WTC11 (cell line): ENCODE measurements at regions not wholly inside any gene's neighbourhood (a gene's known extent, or its start where the extent isn't known, plus 50 kb on each side); places are given as distances from the start of the nearest gene placed in this dataset.

ENCODE experiments used
- ATAC-seq: fragments of 200-7000 bp; cut with Tn5 transposase; 2 replicates; pipeline ENCODE4 v1.10.0; 2021; ENCODE audit warnings: mild to moderate bottlenecking, moderate library complexity
- CTCF ChIA-PET: fragments of 300-600 bp; sonication (Branson Sonifier 250); formaldehyde crosslinking; loops from one replicate; lab custom pipeline; 2021; ENCODE audit warnings: antibody characterized with exemption; lab: Charles Lee
- POLR2A ChIA-PET: fragments of 350-600 bp; sonication (Branson Sonifier 250); formaldehyde crosslinking; loops from one replicate; lab custom pipeline; 2021; ENCODE audit warnings: antibody characterized with exemption; lab: Charles Lee
- DNase-seq: peaks from one replicate; pipeline ENCODE4 v3.0.0; 2021; ENCODE audit warnings: low spot score
- H3K27ac Mint-ChIP-seq: 2 replicates; pipeline ENCODE4 v1.8.0; 2021; ENCODE audit warnings: mixed read lengths
- H3K27me3 Mint-ChIP-seq: 2 replicates; pipeline ENCODE4 v1.8.0; 2021; ENCODE audit warnings: low read depth, mild to moderate bottlenecking, moderate library complexity, mixed read lengths
- H3K36me3 Mint-ChIP-seq: 2 replicates; pipeline ENCODE4 v1.8.0; 2021; ENCODE audit warnings: mixed read lengths
- H3K4me1 Mint-ChIP-seq: 2 replicates; pipeline ENCODE4 v1.8.0; 2022; ENCODE audit warnings: mixed read lengths
- H3K4me3 Mint-ChIP-seq: 2 replicates; pipeline ENCODE4 v1.8.0; 2021; ENCODE audit warnings: mild to moderate bottlenecking, moderate library complexity, mixed read lengths
- H3K9me3 Mint-ChIP-seq: 2 replicates; pipeline ENCODE4 v1.8.0; 2021; ENCODE audit warnings: mixed read lengths
- CBFB ChIP-seq: sonication (generic); formaldehyde crosslinking; IDR thresholded peaks from 2 replicates; pipeline ENCODE4 v1.8.1; 2022; ENCODE audit warnings: mild to moderate bottlenecking, low read depth, missing genetic modification reagents
- FOXJ3 ChIP-seq: sonication (generic); formaldehyde crosslinking; IDR thresholded peaks from 2 replicates; pipeline ENCODE4 v1.9.0; 2021; ENCODE audit warnings: missing genetic modification reagents, mild to moderate bottlenecking, borderline replicate concordance
- GTF2I ChIP-seq: fragments of 250-450 bp; sonication (Bioruptor Pico); conservative IDR thresholded peaks from 2 replicates; pipeline ENCODE4 v1.4.0; 2021; ENCODE audit warnings: mild to moderate bottlenecking
- IRF2 ChIP-seq: sonication (generic); formaldehyde crosslinking; IDR thresholded peaks from 2 replicates; pipeline ENCODE4 v1.8.0; 2022; ENCODE audit warnings: low read depth, missing genetic modification reagents, borderline replicate concordance
- MYBL2 ChIP-seq: sonication (generic); formaldehyde crosslinking; IDR thresholded peaks from 2 replicates; pipeline ENCODE4 v1.8.1; 2023; ENCODE audit warnings: mild to moderate bottlenecking, moderate library complexity, missing genetic modification reagents
- NFATC4 ChIP-seq: fragments of 250-450 bp; sonication (Bioruptor Pico); IDR thresholded peaks from 2 replicates; pipeline ENCODE4 v1.9.0; 2021; ENCODE audit warnings: mild to moderate bottlenecking
- OVOL2 ChIP-seq: fragments of 250-450 bp; sonication (Bioruptor Pico); IDR thresholded peaks from 2 replicates; pipeline ENCODE4 v1.9.0; 2021; ENCODE audit warnings: mild to moderate bottlenecking, borderline replicate concordance
- RELA ChIP-seq: sonication (generic); formaldehyde crosslinking; IDR thresholded peaks from 2 replicates; pipeline ENCODE4 v1.8.1; 2022; ENCODE audit warnings: missing genetic modification reagents, mild to moderate bottlenecking, borderline replicate concordance
- SOX15 ChIP-seq: fragments of 250-450 bp; sonication (Bioruptor Pico); IDR thresholded peaks from 2 replicates; pipeline ENCODE4 v1.9.0; 2021; ENCODE audit warnings: mild to moderate bottlenecking
- TP53 ChIP-seq: sonication (generic); formaldehyde crosslinking; IDR thresholded peaks from 2 replicates; pipeline ENCODE4 v1.8.1; 2023; ENCODE audit warnings: mild to moderate bottlenecking, missing genetic modification reagents
- ZNF423 ChIP-seq: fragments of 250-450 bp; sonication (Bioruptor Pico); IDR thresholded peaks from 2 replicates; pipeline ENCODE4 v2.1.2; 2022; ENCODE audit warnings: mild to moderate bottlenecking, moderate library complexity
- TF ChIP-seq, protein P1 (sequence below): sonication (generic); formaldehyde crosslinking; IDR thresholded peaks from 2 replicates; pipeline ENCODE4 v1.8.1; 2022; ENCODE audit warnings: mild to moderate bottlenecking, moderate library complexity, missing genetic modification reagents
- TF ChIP-seq, protein P2 (sequence below): fragments of 200-600 bp; IDR thresholded peaks from 2 replicates; pipeline ENCODE4 v1.8.0; 2022; ENCODE audit warnings: antibody characterized with exemption
- TF ChIP-seq, protein P3 (sequence below): sonication (generic); formaldehyde crosslinking; IDR thresholded peaks from 2 replicates; pipeline ENCODE4 v1.8.0; 2022; ENCODE audit warnings: missing genetic modification reagents
- TF ChIP-seq, protein P4 (sequence below): sonication (generic); formaldehyde crosslinking; conservative IDR thresholded peaks from 2 replicates; pipeline ENCODE4 v1.8.1; 2022; ENCODE audit warnings: mild to moderate bottlenecking, missing genetic modification reagents
- TF ChIP-seq, protein P5 (sequence below): fragments of 250-450 bp; sonication (Bioruptor Pico); IDR thresholded peaks from 2 replicates; pipeline ENCODE4 v1.9.0; 2021; ENCODE audit warnings: mild to moderate bottlenecking
- TF ChIP-seq, protein P6 (sequence below): sonication (generic); formaldehyde crosslinking; IDR thresholded peaks from 2 replicates; pipeline ENCODE4 v1.8.0; 2022; ENCODE audit warnings: mild to moderate bottlenecking, missing genetic modification reagents
- TF ChIP-seq, protein P7 (sequence below): sonication (generic); formaldehyde crosslinking; IDR thresholded peaks from 2 replicates; pipeline ENCODE4 v1.8.1; 2023; ENCODE audit warnings: mild to moderate bottlenecking, missing genetic modification reagents
- TF ChIP-seq, protein P8 (sequence below): fragments of 250-450 bp; sonication (Bioruptor Pico); IDR thresholded peaks from 2 replicates; pipeline ENCODE4 v2.1.2; 2022; ENCODE audit warnings: mild to moderate bottlenecking, moderate library complexity

DNA sequence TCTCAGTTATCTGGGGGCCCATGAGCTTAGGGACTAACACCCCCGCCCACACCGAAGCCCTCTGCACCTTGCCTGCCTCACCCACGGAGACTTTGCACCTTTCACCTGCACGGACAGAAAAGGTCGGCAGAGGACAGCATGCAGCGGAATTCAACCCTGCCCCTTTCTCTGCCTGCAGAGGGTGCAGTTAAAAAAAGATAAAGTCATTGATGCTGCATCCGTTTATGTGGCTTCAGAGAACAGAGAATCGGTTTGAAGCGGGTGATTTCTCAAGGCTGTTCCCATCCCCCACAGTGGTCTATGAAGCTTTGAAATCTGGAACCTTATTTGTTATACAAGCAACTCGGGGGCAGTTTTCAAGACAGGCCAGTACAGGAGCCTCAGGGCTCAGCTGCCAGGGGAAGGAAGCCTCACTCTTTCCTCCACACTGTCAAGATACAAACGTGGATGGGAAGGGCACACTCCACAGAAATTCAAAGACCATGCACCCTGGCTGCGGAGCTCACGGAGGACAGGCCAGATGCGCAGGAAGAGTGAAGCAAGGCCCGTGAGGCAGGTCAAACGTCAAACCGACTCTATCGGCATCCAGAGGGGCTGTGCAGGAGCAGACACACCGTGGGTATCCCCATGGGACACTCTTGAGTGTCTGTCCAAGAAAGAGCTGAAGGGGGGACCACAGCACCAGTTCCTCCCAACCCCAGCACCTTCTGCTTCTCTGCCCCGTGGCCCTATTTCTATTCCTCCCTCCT is 66.3 kb downstream of the INSIG1 start:
- ChIA-PET POLR2A (no interaction called here), CTCF (interaction anchor here (1.5 to 1.8 kb wide), 3 partner anchors 16 to 235 kb away, joined by 4 to 9 read pairs (median 5); no protein-coding TSS in a partner anchor)
- ATAC-seq (no peak), DNase-seq (no peak)
- H3K4me3 Mint-ChIP-seq: no peak overlapping the region
- H3K27me3 Mint-ChIP-seq: peaks cover 43% of the 10 kb centered on the region
- TF ChIP-seq MYBL2 (CRISPR knock-in tag) (no peak), RELA (CRISPR knock-in tag) (no peak)
- H3K27ac Mint-ChIP-seq: no peak overlapping the region
- H3K36me3 Mint-ChIP-seq: peaks cover 6% of the 10 kb centered on the region; the same call in 1 of the 2 replicates
- 0 out of 2 replicates have a peak, but pooled peaks cover 6% of the 10 kb centered on the region for H3K9me3 Mint-ChIP-seq
- peaks cover 19% of the 10 kb centered on the region for H3K4me1 Mint-ChIP-seq

- Mint-ChIP-seq H3K27ac (no peak overlapping the region), H3K9me3 (0 out of 2 replicates have a peak, but pooled peaks cover 6% of the 10 kb centered on the region), H3K36me3 (peaks cover 6% of the 10 kb centered on the region; the same call in 1 of the 2 replicates), H3K4me1 (peaks cover 8% of the 10 kb centered on the region), H3K27me3 (peaks cover 54% of the 10 kb centered on the region), H3K4me3 (no peak overlapping the region)
- TF ChIP-seq, protein P1, sequence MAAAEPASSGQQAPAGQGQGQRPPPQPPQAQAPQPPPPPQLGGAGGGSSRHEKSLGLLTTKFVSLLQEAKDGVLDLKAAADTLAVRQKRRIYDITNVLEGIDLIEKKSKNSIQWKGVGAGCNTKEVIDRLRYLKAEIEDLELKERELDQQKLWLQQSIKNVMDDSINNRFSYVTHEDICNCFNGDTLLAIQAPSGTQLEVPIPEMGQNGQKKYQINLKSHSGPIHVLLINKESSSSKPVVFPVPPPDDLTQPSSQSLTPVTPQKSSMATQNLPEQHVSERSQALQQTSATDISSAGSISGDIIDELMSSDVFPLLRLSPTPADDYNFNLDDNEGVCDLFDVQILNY (CRISPR knock-in tag): no peak
- TF ChIP-seq, protein P2, sequence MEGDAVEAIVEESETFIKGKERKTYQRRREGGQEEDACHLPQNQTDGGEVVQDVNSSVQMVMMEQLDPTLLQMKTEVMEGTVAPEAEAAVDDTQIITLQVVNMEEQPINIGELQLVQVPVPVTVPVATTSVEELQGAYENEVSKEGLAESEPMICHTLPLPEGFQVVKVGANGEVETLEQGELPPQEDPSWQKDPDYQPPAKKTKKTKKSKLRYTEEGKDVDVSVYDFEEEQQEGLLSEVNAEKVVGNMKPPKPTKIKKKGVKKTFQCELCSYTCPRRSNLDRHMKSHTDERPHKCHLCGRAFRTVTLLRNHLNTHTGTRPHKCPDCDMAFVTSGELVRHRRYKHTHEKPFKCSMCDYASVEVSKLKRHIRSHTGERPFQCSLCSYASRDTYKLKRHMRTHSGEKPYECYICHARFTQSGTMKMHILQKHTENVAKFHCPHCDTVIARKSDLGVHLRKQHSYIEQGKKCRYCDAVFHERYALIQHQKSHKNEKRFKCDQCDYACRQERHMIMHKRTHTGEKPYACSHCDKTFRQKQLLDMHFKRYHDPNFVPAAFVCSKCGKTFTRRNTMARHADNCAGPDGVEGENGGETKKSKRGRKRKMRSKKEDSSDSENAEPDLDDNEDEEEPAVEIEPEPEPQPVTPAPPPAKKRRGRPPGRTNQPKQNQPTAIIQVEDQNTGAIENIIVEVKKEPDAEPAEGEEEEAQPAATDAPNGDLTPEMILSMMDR: no peak
- TF ChIP-seq, protein P3, sequence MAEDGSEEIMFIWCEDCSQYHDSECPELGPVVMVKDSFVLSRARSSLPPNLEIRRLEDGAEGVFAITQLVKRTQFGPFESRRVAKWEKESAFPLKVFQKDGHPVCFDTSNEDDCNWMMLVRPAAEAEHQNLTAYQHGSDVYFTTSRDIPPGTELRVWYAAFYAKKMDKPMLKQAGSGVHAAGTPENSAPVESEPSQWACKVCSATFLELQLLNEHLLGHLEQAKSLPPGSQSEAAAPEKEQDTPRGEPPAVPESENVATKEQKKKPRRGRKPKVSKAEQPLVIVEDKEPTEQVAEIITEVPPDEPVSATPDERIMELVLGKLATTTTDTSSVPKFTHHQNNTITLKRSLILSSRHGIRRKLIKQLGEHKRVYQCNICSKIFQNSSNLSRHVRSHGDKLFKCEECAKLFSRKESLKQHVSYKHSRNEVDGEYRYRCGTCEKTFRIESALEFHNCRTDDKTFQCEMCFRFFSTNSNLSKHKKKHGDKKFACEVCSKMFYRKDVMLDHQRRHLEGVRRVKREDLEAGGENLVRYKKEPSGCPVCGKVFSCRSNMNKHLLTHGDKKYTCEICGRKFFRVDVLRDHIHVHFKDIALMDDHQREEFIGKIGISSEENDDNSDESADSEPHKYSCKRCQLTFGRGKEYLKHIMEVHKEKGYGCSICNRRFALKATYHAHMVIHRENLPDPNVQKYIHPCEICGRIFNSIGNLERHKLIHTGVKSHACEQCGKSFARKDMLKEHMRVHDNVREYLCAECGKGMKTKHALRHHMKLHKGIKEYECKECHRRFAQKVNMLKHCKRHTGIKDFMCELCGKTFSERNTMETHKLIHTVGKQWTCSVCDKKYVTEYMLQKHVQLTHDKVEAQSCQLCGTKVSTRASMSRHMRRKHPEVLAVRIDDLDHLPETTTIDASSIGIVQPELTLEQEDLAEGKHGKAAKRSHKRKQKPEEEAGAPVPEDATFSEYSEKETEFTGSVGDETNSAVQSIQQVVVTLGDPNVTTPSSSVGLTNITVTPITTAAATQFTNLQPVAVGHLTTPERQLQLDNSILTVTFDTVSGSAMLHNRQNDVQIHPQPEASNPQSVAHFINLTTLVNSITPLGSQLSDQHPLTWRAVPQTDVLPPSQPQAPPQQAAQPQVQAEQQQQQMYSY (CRISPR knock-in tag): no peak
- TF ChIP-seq SOX15 (CRISPR knock-in tag): no peak
- TF ChIP-seq, protein P4, sequence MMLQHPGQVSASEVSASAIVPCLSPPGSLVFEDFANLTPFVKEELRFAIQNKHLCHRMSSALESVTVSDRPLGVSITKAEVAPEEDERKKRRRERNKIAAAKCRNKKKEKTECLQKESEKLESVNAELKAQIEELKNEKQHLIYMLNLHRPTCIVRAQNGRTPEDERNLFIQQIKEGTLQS: no peak
- TF ChIP-seq, protein P5, sequence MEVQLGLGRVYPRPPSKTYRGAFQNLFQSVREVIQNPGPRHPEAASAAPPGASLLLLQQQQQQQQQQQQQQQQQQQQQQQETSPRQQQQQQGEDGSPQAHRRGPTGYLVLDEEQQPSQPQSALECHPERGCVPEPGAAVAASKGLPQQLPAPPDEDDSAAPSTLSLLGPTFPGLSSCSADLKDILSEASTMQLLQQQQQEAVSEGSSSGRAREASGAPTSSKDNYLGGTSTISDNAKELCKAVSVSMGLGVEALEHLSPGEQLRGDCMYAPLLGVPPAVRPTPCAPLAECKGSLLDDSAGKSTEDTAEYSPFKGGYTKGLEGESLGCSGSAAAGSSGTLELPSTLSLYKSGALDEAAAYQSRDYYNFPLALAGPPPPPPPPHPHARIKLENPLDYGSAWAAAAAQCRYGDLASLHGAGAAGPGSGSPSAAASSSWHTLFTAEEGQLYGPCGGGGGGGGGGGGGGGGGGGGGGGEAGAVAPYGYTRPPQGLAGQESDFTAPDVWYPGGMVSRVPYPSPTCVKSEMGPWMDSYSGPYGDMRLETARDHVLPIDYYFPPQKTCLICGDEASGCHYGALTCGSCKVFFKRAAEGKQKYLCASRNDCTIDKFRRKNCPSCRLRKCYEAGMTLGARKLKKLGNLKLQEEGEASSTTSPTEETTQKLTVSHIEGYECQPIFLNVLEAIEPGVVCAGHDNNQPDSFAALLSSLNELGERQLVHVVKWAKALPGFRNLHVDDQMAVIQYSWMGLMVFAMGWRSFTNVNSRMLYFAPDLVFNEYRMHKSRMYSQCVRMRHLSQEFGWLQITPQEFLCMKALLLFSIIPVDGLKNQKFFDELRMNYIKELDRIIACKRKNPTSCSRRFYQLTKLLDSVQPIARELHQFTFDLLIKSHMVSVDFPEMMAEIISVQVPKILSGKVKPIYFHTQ (CRISPR knock-in tag): no peak
- TF ChIP-seq FOXJ3 (CRISPR knock-in tag): no peak
- no peak for TF ChIP-seq ZNF423 (CRISPR knock-in tag)
- no peak for TF ChIP-seq NFATC4 (CRISPR knock-in tag)
- TF ChIP-seq OVOL2 (CRISPR knock-in tag): no peak
- TF ChIP-seq, protein P6, sequence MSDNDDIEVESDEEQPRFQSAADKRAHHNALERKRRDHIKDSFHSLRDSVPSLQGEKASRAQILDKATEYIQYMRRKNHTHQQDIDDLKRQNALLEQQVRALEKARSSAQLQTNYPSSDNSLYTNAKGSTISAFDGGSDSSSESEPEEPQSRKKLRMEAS (CRISPR knock-in tag): no peak
- no peak for TF ChIP-seq CBFB (CRISPR knock-in tag)
- TF ChIP-seq, protein P7, sequence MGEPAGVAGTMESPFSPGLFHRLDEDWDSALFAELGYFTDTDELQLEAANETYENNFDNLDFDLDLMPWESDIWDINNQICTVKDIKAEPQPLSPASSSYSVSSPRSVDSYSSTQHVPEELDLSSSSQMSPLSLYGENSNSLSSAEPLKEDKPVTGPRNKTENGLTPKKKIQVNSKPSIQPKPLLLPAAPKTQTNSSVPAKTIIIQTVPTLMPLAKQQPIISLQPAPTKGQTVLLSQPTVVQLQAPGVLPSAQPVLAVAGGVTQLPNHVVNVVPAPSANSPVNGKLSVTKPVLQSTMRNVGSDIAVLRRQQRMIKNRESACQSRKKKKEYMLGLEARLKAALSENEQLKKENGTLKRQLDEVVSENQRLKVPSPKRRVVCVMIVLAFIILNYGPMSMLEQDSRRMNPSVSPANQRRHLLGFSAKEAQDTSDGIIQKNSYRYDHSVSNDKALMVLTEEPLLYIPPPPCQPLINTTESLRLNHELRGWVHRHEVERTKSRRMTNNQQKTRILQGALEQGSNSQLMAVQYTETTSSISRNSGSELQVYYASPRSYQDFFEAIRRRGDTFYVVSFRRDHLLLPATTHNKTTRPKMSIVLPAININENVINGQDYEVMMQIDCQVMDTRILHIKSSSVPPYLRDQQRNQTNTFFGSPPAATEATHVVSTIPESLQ (CRISPR knock-in tag): no peak
- TF ChIP-seq GTF2I: no peak
- no peak for TF ChIP-seq MYBL2 (CRISPR knock-in tag)
- TF ChIP-seq, protein P8, sequence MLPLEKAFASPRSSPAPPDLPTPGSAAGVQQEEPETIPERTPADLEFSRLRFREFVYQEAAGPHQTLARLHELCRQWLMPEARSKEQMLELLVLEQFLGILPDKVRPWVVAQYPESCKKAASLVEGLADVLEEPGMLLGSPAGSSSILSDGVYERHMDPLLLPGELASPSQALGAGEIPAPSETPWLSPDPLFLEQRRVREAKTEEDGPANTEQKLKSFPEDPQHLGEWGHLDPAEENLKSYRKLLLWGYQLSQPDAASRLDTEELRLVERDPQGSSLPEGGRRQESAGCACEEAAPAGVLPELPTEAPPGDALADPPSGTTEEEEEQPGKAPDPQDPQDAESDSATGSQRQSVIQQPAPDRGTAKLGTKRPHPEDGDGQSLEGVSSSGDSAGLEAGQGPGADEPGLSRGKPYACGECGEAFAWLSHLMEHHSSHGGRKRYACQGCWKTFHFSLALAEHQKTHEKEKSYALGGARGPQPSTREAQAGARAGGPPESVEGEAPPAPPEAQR (CRISPR knock-in tag): no peak
- TF ChIP-seq TP53: no peak
- TF ChIP-seq RELA (CRISPR knock-in tag): no peak
- no peak for TF ChIP-seq IRF2 (CRISPR knock-in tag)
- ATAC-seq (no peak), DNase-seq (no peak)
- POLR2A ChIA-PET: no interaction called here
- CTCF ChIA-PET: interaction anchor here (0.6 to 1.8 kb wide), 5 partner anchors 8 to 344 kb away, joined by 3 to 9 read pairs (median 4); no protein-coding TSS in a partner anchor
Observed at GRCh38 chr7:155365146-155365874, 67.6 kb downstream of the INSIG1 start.
